ENCODE measurements at regions not wholly inside any gene's neighbourhood (a gene's known extent, or its start where the extent isn't known, plus 50 kb on each side); places are given as distances from the start of the nearest gene placed in this dataset.

DNA sequence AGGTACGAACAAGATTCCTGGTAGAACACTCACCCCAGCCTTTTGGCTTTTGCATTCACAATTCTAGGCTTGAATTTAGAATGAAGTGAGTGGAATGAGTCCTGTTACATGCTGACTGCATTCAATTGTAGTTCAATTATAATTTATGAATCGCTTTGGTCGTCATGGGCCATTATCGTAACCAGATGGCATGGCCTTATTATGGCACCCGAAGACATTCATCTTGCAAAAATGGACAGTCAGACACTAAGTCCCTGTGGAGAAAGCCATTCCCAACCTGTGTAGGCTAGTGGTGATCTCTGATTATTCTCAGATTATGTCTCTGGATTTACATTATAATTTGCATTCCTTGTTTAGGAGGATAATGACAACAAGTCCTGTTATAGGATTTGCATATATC lies 292.4 kb upstream of the NPSR1 start:
- TF ChIP-seq, protein P1, sequence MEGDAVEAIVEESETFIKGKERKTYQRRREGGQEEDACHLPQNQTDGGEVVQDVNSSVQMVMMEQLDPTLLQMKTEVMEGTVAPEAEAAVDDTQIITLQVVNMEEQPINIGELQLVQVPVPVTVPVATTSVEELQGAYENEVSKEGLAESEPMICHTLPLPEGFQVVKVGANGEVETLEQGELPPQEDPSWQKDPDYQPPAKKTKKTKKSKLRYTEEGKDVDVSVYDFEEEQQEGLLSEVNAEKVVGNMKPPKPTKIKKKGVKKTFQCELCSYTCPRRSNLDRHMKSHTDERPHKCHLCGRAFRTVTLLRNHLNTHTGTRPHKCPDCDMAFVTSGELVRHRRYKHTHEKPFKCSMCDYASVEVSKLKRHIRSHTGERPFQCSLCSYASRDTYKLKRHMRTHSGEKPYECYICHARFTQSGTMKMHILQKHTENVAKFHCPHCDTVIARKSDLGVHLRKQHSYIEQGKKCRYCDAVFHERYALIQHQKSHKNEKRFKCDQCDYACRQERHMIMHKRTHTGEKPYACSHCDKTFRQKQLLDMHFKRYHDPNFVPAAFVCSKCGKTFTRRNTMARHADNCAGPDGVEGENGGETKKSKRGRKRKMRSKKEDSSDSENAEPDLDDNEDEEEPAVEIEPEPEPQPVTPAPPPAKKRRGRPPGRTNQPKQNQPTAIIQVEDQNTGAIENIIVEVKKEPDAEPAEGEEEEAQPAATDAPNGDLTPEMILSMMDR (IDR thresholded peaks at IDR 0.05; ENCODE audit: borderline replicate concordance, control extremely low read depth, extremely low read depth, insufficient read depth, missing control alignments), result no peak
- in situ Hi-C loops (cut with MboI; ENCODE audit: low sequenced_read_pairs, unreplicated experiment), result no loop called here
- DNase-seq (ENCODE audit: low spot score), result no peak

DNA sequence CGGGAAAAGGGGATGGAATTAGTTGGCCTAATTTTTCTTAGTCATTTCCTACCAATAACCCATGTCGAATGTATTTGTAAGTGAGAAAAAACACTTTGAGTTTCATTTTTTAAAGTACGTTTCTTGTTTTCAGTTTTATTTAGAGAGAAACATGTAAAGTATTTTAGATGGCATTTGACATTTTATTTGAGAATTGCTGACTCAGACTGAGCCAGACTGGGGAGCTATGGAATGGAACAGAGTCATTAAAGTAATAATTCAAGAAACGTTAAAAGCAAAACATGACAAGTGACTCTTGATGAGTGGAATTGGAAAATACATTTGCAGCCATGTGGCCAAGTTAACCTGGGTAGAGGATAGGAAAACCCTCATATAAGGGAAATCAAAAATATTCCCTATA lies 286.1 kb upstream of the NPSR1 start:
- TF ChIP-seq, protein P1 (IDR thresholded peaks at IDR 0.05; ENCODE audit: borderline replicate concordance, control extremely low read depth, extremely low read depth, insufficient read depth, missing control alignments), result no peak
- no peak for DNase-seq (ENCODE audit: low spot score)
- in situ Hi-C loops (cut with MboI; ENCODE audit: low sequenced_read_pairs, unreplicated experiment), result no loop called here

DNA sequence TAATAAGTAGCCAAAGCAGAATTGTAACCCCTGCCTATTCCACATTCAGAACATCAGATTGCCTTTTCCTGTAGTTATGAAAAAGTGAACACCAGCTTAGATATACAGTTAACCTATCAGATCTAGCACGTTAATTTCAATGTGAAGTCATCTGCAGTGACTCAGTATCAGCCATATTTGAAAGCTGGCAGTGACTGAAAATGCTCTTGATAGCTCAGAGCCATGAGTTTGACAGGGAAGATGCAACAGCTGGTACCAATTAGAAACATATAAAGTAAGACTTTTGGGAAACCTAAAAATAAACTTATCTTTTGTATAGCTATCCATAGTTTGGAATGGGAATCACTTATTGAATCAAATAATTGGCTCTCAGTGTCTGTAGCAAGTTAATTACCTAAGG lies 284.1 kb upstream of the NPSR1 start:
- in situ Hi-C loops (cut with MboI; ENCODE audit: low sequenced_read_pairs, unreplicated experiment), result no loop called here
- no peak for DNase-seq (ENCODE audit: low spot score)
- TF ChIP-seq, protein P1 (IDR thresholded peaks at IDR 0.05; ENCODE audit: borderline replicate concordance, control extremely low read depth, extremely low read depth, insufficient read depth, missing control alignments), result no peak

DNA sequence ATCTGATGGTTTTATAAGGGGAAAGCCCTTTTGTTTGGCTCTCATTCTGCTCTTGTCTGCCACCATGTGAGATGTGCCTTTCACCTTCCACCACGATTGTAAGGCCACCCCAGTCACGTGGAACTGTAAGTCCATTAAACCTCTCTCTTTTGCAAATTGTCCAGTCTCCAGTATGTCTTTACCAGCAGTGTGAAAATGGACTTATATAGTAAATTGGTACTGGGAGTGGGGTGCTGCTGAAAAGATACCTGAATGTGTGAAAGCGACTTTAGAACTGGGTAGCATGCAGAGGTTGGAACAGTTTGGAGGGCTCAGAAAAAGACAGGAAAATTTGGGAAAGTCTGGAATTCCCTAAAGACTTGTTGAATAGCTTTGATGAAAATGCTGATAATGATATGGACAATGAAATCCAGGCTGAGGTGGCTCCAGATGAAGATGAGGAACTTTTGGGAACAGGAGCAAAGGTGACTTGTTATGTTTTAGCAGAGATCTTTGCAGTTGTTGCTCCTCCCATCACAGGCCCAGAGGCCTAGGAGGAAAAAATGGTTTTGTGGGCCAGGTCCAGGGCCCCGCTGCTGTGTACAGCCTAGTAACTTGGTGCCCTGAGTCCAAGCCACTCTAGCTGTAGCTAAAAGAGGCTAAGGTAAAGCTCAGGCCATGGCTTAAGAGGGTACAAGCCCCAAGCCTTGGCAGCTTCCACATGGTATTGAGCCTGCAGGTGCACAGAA lies 275.7 kb upstream of the NPSR1 start:
- TF ChIP-seq, protein P1 (IDR thresholded peaks at IDR 0.05; ENCODE audit: borderline replicate concordance, control extremely low read depth, extremely low read depth, insufficient read depth, missing control alignments), result no peak
- in situ Hi-C loops (cut with MboI; ENCODE audit: low sequenced_read_pairs, unreplicated experiment), result no loop called here
- no peak for DNase-seq (ENCODE audit: low spot score)

DNA sequence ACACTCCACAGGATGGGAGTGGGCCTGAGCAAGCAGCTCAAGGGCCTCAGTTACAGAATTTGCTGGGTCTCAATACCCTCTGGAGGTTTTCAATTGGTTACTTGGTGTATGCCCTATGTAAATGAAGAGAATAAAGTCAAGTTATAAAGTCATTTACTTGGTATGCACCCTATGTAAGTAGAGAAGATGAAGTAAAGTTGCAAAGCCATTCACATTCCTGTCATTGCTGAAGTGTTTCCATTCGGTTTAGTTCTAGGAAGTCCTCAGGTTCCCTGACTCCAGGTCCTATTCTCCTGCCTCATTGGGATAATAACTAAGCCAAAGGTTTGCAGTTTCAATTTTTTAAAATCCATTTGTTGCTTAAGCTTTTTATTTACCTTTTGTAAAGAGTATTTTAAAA lies 272.6 kb upstream of the NPSR1 start:
- TF ChIP-seq, protein P1 (IDR thresholded peaks at IDR 0.05; ENCODE audit: borderline replicate concordance, control extremely low read depth, extremely low read depth, insufficient read depth, missing control alignments), result no peak
- in situ Hi-C loops (cut with MboI; ENCODE audit: low sequenced_read_pairs, unreplicated experiment), result no loop called here
- no peak for DNase-seq (ENCODE audit: low spot score)

DNA sequence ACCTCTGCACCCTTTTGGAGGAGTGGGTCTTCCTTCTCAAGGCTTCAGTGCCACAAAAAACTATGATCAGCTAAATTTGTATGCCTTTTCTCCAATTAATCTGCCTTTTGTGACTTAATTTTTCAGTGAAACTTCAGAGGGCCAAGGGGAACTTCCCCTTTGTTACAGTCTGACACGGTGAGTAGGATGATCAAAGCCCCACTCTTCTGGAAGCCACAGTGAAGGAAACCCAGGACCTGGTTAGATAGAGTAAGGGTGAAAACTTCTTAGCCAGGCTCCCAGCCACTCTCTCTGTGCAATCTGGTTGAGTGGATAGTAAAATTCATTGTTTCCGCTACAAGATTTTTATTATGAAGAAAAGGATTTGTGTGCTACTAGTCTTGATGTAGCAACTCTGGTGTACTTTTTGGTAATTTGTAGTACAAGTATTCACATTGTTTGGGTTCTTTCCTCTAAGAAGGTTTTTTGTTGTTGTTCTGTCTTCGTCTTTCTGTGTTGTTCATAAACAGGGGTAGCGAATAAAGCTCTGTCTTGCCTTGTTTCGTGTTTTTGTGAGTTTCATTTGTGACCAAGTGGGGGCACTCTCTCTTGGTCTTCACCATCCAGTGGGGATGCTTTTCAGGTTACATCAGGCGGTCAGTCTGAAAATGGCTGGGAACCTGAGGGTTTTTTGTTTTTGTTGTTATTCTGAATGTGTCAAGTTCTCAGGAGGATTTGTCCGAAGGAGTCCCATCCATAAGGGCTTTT lies 268.5 kb upstream of the NPSR1 start:
- TF ChIP-seq, protein P1 (IDR thresholded peaks at IDR 0.05; ENCODE audit: borderline replicate concordance, control extremely low read depth, extremely low read depth, insufficient read depth, missing control alignments), result no peak
- in situ Hi-C loops (cut with MboI; ENCODE audit: low sequenced_read_pairs, unreplicated experiment), result no loop called here
- DNase-seq (ENCODE audit: low spot score), result no peak
